Activated CD8-positive, alpha-beta memory T cell treated with anti-CD3 and anti-CD28 coated beads, Interleukin-2, amount 50 U/mL, for 1 hour (primary cell): ENCODE measurements at regions not wholly inside any gene's neighbourhood (a gene's known extent, or its start where the extent isn't known, plus 50 kb on each side); places are given as distances from the start of the nearest gene placed in this dataset.

ENCODE experiments used
- DNase-seq: peaks from one replicate; pipeline ENCODE4 v3.0.0-alpha.2; 2020; ENCODE audit errors: extremely low read depth

DNA sequence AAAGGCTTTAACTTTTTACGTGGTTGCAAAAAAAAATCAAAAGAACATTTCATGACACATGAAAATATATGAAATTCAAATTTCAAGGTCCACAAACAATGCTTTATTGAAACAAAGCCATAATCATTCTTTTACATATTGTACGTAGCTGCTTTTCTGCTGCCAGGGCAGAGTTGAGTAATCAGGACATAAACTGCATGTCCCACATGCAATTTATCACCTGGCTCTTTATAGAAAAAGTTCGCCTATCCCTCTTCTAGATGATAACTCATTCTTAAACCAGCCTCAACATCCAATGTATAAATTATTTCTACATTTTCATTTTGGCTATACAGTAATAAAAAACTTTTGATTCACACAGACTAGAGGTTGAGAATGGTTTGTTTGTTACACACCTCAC, 154.9 kb downstream of the AXIN2 start:
- DNase-seq: no peak

DNA sequence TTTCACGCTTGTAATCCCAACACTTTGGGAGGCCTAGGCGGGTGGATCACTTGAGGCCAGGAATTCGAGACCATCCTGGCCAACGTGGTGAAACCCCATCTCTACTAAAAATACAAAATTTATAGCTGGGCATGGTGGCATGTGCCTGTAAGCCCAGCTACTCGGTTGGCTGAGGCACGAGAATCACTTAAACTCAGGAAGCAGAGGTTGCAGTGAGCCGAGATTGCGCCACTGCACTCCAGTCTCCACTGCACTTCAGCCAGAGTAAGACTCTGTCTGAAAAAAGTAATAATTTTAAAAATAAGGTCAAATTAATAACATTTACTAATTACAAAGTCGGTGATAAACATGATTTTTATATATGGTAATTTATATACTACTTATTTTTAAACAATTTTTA, 155.9 kb downstream of the AXIN2 start:
- DNase-seq: no peak

DNA sequence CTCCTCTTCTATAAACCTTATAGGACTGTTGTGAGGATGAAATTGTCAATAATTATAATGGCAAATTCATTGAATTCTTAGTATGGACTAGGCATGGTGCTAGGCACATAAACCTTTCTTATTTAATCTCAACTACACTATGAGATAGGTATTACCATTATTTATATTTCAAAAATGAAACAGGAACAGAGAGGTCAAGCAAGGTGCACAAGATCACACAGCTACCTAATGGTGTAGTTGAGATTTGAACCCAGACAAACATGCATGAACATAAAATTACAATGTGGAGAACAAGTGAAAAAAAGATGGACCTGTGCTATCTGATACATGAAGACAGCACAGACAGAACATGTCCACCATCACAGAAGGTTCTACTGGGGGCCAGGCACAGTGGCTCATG, 156.7 kb downstream of the AXIN2 start:
- DNase-seq: no peak

DNA sequence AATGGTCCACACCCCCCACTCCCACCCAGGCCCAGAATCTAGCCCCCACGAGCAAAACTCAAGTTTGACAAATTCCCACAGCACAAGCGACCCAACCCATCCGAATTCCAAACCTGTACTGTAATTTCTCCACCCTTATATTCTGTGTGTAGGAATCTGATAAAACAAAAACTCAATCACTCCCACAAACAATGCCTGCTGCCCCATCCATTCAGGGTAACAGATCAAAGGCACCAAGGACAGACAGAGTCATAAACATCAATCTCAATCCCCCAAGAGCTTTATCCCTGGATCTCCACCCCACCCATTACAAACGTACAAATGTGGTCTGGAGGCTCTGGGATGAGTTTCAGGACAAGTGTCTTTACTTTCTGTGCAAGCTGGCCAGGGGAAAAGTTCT, 157.8 kb downstream of the AXIN2 start:
- DNase-seq: no peak

DNA sequence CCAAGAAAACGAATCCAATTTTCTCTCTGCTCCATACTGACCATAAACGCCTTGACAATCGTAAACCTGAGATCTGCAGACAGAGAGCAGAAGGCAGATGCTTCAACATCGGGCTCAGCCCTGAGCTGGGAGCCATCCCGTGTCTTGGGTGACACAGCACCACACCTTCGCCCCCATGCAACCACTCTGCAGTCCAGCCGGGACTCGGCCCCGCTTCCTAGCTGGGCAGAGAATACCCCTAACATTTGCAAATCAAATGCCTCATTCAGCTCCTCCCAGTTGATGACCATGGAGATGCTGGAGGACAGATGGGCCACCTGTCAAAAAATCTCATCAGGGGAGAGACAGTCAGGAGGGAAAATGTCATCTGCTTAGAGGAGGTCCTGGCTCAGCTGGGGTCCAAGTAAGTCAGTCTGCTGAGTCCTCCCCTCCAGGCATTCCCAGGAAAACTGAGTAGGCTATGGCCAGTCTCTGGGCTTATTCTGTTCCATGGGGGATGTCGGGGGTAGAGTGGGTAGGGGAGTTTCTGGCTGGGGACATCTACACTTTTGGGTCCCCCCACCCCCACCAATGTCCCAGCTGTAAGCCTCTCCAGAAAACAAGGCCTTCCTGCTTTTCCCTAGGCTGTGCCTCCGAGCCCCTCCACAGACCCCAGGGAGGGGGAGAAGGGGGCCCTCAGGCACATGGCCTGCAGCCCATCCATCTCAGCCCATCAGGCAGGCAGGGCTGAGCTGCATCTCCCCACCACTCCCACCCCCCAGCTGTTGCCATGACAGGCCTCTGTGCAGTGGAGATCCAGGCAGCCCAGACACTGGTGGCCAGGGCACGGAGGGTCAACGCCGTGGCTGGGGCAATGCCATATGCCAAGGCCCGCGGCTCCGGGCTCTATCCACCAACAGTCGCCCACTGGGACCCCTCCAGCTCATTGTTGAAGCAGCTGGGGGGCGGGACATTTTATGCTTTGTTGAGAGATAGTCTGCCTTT, 158.6 kb downstream of the AXIN2 start:
- DNase-seq: no peak

DNA sequence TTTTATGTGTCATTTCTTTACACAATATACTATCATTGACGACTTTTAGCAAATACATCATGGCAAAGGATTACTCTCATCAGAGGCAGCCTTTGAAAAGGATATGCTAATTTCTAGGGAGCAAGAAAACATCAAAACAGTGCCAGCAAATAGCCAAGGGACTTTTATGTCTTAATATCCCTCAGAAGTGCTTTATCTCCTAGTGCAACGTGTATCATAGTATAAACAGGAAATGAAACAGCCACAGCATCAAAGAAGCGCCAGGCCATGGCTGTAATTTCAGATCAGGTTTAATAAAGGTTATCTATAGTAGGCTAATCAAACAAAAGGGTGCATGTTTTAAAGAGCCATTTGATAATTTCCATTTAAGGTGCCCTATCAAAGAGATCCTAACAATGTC, 159.9 kb downstream of the AXIN2 start:
- DNase-seq: no peak

DNA sequence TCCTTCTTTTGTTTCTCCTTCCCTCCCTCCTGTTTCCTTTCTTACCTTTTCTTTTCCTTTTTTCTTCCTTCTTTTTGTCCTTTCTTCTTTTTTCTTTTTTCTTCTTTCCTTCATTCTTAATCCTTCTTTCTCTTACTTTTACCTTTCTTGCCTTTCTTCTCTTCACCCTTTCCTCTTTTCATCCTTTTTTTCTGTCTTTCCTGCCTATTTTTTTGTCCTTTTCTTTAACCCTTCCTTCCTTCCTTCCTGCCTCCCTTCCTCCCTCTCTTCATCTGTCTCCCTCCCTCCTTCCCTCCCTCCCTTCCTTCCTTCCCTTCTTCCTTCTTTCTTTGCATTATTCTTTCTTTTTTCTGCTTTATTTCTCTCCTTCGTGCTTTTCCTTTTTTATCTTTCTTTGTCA, 160.7 kb downstream of the AXIN2 start:
- DNase-seq: no peak

DNA sequence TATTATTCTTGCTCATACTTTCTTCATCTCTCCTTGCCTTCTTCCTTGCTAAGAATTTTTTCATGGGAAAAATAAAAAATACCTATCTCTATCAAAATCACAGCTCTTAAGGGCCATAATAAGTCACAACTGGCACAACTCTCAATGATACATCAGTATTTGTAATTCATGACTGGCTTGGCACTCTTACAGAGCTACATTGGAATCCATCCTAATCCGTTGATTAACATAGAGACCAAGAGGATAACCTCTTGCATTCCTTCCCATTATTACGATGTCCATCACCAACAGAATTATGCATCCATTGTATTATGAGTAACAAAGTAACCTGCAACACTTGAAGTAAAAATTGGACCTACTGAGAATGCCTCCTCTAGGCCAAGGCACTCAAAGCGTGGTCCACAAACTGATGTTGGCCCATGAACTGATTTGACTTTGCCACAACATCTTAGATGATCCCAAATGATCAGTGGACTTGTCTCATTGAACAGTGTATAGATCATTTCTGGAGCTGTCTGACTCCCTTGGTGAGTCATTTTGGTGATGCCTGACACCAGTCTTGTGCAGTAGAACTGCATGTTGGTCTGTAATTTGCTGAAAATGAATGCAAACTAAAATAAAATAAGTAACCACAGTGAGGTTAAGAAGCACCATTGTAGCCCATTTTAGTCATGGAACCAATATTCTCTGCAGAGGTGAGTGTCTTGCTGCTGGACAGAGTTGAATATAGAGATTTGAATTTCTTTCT, 163.2 kb downstream of the AXIN2 start:
- no peak for DNase-seq

DNA sequence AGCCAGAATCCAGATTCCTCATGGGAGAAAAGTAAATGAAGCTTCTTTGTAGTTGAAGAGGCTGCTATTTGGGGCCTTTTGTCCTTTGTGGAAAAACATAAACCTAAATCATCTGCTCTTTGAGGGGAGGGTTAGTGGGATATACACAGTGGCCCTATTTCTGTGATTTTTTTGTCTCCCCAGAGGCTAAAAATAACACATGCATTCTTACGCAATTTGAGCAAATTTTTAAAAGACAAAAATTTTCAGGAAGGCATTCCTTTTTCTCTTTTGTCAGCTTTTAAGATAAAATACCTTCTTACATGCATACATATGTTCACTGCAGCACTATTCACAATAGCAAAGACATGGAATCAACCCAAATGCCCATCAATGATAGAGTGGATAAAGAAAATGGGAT, 165.5 kb downstream of the AXIN2 start:
- no peak for DNase-seq

DNA sequence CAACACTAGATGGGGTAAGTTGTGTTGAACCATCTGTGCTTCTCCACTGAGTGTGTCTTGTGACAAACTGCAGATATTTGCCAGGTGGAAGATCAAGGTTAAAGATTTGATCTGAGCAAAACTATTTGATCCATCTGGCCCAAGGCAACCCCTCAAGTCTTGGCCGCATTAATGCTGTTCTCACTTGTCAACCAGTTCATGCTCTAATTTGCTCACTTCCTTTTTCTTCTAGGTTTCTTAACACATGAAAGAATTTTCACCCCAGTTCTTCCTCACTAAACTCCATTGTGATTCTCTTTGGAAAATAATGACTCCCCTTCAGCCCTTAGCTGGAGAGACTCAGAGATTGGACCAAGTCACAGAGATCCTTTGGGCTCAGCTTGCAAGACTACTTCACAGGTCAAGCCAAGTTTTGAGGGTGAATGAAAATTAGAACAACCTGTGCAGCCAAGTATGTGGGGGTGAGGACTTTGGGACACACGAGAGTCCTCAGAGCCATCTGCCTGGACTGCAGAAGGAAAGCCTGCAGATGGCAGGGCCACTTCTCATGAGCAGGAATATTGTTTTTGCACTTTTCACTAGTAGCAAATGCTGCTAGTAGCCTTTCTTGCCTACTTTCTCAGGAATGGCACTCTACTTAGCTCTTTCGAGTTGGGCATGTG, 166.5 kb downstream of the AXIN2 start:
- no peak for DNase-seq

DNA sequence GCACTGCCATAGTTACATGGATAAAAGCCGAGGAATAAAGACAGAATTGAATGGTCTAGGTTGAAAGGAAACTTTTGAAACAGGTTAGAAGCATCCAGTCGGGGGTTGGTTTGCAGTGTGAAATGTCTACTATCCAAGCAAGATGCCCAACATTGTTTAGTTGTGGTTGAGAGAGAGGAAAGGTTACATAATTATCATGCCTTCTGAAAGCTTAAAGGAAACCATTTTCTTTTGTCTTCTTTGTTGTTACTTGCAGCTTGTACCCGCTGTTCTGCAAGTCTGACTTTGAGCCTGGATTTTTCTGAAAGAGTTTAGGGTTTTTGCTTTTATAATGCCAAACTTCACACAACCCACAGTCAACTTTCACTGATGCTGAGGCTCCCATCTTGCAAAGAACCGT, 167.9 kb downstream of the AXIN2 start:
- no peak for DNase-seq

DNA sequence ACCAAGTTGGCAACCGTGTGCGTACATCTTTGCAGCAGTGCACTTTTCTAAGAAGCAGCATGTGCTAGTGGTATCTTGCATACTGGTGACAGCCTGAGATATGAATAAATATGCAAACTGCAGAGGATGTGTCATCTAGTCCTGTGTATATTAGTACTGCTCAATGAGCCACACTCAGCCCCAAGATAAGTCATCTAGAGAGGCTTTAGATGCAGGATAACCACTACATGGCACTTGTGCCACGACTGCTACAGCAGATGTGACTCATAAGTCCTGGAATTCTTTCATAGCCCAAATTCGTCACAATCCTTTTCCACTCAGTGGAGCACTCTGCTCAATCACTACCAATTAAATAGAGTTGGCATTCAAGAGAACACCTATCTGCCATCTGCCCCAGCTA, 171.5 kb downstream of the AXIN2 start:
- DNase-seq: no peak

DNA sequence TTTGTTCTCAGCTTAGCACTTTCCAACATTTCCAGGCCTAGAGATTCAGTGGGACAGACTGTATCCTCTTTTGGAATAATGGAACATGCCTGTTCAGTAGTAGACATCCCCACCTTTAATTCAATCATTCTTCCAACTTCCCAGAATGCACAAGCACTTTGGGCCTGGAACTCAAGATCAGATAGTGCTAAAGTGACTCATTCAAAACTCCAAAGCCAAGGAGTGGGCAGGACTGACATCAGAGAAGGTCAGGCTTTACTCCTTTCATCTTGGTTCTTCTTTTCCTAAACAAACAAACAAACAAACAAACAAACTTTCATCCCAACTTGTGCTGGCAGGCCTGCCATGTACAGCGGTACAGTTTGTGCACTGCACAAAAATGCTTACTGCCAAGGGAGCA, 172.0 kb downstream of the AXIN2 start:
- no peak for DNase-seq

DNA sequence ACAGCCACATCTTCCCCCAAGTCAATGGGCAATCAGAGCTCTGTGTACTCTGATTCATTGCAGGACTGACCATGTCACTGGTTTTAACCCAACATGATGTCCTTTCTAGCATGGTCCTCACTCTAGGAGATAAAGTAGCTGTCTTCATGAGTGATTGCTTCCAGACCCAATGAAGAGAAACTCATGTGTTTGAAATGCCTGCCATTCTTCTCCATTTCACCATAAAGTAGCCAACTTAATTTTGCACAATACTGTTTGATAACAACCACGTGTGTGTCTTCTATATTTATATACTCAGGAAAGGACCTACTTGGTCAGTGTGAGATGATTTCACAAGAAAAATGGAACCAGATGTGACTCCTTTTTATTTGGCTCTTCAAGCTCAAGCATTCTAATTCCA, 172.5 kb downstream of the AXIN2 start:
- DNase-seq: no peak

DNA sequence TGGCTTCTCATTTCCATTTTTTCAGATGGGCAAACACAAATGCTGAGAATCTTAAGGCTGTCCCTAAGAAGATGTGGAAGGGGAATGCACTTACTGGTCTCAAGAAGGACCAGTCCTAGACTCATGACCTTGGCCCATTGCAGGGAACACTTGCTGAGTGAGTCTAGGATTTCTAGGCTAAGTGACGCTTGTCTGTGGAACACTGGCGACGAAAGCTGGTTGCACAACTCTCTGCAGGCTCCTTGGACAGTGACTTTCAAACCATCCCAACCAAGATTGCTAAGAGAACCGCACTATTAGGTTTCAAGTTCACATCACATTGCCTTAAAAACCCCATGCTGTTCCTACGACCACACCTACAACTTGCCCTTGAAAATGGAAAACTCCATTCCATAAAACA, 174.1 kb downstream of the AXIN2 start:
- DNase-seq: no peak

DNA sequence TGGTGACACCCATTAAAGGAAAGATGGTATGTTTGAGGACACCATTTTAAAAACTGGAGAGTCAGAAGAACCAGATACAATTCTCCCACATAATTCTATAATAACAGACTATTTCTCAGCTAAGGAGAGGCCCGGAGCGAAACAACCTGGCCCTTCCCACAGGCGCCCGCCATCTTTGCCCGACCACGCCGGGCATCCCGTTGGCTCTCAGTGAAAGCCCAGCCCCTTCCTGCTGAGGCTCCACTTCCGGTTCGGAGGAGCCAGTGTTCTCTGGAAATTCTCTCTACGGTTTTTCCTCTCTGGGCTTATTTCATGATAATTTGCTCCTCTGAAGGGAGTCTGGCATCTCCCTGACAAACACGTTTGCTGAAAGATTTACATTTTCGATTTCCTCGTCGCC, 175.7 kb downstream of the AXIN2 start:
- DNase-seq: no peak

DNA sequence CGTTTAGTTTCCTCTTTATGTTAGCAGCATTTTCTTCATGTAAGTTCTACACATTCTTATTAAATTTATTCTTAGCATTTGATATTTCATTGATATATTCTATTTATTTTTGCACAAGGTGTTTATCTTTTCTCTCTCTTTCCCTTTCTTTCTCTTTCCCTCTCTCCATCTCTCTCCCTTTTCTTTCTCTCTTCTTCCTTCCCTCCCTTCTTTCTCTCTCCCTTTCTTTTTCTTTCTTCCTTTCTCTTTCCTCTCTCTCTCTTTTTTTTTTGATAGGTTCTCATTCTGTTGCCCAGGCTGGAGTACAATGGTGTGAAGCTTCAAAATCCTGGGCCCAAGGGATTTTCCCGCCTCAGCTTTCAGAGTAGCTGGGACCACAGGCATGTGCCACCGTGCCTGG, 176.4 kb downstream of the AXIN2 start:
- no peak for DNase-seq

DNA sequence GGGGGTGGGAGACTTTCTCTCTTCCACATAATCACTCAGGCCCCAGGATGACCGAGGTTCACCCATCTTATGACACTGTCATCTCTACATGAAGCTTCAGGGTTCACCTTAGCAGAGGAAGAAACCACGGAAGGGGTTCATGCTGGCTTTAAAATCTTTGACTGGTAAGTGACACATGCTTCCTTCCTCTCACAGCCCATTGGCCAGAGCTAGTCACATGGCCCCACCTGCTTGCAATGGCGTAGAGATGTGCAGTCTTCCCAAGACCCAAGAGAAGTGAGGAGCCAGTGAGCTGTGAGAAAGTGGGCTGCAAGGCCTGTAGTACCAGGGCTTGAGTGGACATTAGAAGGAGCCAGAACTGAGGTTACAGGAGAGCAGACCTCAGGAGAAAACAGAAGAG, 180.3 kb downstream of the AXIN2 start:
- DNase-seq: no peak

DNA sequence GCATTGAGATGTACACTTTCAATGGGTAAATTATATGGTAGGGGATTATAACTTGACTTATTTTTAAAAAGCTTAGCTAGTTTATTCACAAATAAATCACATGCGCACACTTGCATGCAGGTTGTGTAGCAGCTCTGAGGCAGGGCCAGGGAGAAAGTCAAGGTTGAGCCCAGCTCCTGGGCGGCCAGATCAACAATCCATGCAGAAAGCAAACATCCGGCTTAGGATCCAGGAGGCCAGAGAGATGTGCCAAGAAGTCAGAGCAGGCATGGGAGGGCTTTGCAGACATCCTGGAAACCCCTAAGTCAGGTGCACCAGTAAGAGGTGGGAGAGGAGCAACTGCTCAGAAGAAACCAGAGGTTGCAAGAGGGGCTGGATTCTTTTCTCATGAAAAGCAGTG, 186.5 kb downstream of the AXIN2 start:
- no peak for DNase-seq

DNA sequence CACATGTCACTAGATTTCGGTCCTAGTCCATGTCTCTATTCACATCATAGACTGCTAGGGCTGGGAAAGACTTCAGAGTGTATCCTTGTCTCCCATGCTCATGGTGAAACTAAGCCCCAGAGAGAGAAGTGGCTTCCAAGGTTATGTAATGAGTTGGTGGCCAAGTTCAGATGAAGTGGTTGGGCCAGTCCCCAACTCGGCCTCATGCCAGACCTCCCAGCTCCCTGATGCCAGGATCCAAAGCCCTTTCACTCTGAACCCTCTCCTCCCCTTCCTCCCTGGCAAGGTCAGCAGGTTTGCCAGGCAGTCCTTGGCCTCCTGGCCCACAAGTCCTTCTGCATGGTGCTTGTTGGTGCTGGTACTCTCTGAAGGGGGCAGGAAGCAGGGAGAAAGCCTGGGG, 189.7 kb downstream of the AXIN2 start:
- DNase-seq: no peak

DNA sequence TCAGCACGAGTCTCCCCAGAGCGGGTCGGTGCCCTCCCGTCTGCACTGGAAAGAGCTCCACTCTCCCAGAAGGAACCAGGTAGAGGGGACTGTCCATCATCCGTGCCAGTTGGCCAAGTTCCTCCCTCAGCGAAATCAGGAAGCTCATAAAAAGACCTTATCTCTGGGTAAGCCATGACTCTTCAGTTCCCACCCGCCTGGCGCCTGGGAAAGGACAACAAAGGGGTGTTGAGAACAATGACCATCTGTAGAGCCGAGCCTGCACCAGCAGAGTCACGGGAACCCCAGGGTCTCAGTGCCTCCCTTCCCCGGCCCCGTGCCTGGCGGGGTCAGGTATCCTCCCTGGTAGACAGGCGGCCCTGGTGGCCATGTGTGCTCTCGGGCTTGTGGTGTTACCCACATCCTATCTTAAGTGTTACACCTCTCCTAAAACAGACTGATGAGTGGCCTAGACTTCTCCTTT, 190.7 kb downstream of the AXIN2 start:
- no peak for DNase-seq

DNA sequence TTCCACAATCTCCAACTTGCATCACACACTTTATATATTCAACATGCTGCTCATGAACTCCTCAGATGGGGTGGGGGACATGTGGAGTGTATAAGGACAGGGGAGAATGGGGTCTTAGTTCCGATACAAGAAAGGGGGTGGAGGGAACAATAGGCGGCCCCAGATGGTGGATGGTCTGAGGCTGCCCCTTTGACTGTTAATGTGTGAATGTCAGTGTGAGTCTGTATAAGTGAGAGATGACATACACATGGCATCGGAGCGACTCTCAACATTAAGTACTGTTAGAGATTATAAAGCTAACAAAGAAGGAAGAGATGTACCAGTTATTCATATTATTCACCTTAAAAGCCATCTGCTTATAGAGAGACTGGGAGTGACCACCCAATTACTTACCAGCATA, 193.1 kb downstream of the AXIN2 start:
- no peak for DNase-seq
